Muscle of arm (tissue), 1 donor: ENCODE measurements at regions not wholly inside any gene's neighbourhood (a gene's known extent, or its start where the extent isn't known, plus 50 kb on each side); places are given as distances from the start of the nearest gene placed in this dataset.

Source experiments
- DNase-seq: peaks from one replicate; pipeline ENCODE4 v3.0.0-alpha.2; 2013

DNA sequence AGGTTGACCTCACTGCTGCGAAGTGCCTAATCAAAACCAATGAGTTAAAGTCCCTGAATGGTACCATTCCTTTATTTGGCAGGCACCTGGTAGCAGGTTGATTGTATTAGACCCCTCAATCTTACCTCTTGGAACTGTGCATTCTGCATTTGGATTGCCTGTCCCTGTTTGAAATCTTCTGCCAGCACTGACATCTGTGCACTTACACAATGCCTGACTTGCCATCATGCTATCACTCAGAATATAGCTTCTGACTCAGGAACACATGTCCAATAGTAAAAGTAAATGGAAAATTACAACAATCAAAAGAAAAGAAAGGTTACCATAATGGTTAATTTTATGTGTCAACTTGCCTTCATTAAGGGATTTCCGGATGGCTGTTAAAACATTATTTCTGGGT lies 366.0 kb upstream of the PDGFD start:
- no peak for DNase-seq

DNA sequence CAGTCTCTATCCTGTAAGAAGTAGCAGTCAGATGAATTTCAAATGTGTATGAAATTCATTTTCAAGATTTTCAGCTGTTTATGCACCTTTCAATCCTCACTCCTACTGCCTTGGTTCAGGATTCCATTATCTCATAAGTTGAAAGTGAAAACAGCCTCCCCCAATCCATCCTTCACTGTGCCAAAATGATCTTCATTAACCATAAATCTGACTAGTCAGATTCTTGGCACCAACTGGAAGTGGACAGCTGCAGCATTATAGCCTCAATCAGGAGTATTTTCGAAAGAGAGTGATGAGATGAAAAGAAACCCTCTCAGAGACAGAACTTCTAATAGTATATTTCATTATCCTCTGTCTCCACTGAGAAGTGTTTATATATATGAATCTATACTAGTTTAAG lies 365.3 kb upstream of the PDGFD start:
- DNase-seq = peak; percentile 87

DNA sequence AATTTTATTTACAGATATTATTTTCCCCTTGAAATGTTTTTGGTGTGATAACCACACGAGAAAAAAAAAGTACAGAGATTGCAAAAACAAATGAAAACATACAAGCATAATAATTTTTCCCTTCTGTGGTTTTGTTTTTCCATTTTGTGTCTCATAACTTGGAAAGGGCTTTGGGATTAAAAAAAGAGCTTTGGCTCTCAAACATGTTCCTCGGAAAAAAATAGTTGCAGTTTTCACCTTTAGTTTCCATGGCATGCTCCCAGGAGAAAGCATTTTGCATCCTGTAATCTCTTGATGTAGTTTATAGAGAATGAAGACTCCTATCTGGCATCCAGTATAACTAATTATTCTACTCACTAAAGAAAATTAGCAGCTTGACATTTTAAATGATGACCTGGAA lies 362.1 kb upstream of the PDGFD start:
- DNase-seq = peak; percentile 65

DNA sequence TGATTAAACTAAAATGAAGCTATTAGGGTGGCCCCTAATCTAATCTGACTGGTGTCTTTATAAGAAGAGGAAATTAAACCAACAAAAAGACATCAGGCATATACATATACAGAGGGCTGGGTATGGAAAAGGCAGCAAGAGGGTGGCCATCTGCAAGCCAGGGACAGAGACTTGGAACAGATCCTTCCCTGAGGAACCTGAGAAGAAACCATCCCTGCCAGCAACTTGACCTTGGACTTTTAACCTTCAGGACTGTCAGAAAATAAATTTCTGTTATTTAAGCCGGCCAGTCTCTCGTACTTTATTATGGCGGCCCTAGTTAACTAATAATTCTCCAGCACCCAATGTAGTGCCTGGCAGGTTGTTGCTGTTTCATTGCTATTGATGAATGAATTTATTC lies 361.5 kb upstream of the PDGFD start:
- no peak for DNase-seq

DNA sequence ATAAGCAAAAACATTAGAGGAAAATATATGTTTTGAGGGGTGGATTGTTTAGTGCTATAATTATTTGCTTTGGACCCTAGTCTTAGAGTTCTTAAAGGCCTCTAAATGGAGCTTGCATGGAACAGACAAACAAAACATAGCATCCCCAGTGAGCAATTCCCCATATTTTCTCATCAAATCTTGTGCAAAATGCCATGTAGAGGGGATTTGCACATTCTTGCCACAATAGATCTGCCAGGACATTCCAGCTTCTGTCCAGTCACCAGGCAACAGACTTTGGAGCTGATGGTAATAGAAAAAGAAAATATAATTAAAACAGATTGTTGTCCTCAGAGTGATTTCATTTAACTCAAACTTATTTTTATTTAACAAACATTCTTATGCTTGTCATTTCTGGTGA lies 360.3 kb upstream of the PDGFD start:
- DNase-seq = no peak

DNA sequence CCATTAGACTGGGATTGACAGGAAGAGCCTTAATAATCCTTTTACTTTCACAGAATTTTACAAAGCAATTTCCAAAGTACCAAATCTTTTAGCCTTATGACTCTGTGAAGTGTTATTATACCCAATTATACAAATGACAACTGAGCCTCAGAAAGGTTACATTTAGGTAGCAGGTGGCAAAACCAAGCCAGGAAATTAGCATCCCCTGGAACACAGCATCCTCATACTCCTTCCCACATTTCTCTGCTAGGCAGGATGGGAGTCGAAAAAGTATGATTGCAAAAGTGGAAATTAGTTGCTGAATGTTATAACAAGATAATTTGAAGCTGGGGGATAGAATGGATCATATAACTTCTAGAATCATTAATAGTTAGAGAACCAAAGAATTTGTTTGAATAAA lies 359.7 kb upstream of the PDGFD start:
- no peak for DNase-seq

DNA sequence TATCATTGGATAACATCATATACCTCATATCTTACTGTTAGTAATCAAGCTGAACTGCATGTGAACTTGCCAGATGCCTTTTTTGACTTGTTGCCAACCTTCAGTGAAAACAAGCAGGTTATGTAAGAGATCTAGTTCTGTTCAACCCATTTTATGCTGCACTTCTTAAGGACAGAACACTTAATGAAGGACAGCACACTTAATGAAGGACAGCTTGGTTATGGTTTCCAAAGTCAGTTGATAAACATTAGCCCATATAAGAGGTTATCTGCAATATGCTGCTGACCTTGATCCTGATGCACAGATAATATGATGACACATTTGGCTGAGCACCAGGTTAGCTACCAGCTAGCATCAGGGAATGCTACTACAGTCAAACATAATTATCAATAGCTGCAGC lies 358.7 kb upstream of the PDGFD start:
- DNase-seq = no peak

DNA sequence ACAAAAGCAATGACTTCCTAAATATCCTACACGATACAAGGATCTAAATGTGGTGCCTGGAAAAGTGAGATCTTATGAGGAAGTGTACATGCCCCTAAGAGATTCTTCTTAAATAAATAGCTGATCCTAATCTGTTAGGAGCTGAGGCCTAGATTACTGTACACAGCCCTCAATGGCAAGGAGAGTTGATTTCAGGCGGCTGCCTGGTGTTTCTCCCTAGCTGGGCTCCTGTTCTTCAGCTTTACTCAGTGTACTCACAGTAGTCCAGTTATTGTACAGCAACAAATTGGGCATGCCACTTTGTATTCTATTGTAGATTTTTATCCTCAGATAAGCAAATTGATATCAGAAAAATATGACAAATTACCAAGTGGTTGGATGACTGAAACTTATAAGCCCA lies 358.2 kb upstream of the PDGFD start:
- DNase-seq = no peak

DNA sequence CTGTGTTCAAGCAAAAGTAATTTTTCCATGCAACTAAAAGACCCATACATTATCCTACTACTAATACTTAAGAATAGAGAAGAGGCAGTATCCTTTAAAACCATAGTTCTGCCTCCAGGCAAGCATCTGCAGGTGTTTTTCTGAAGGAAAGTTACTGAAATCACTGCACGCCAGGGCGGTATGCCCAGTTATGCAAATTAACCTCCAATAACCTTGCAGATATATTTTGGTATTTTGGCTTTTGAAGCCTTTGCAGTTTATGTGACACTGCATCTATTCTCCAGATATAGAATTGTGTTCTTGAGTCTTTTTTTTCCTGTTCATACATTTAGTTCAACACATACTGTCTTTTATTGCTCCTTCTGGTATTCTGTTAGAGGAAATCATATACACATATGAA lies 346.2 kb upstream of the PDGFD start:
- DNase-seq = no peak

DNA sequence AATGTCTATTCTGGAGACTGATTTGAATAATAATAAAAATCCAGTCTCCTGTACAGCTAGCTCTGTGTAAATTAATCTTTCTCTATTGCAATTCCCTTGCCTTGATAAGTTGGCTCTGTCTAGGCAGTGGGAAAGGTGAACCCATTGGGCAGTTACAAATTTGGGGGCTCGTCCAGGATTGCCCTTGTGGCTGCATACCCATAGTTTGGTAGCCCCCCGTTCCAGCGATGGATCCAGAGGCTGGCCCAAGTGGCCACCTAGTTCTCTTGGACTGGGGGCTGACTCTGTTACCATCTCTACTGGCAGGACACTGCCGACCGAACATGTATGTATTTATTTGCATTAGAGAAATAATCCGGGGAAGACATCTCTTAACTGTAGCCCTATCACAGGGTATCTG lies 326.2 kb upstream of the PDGFD start:
- DNase-seq = no peak

DNA sequence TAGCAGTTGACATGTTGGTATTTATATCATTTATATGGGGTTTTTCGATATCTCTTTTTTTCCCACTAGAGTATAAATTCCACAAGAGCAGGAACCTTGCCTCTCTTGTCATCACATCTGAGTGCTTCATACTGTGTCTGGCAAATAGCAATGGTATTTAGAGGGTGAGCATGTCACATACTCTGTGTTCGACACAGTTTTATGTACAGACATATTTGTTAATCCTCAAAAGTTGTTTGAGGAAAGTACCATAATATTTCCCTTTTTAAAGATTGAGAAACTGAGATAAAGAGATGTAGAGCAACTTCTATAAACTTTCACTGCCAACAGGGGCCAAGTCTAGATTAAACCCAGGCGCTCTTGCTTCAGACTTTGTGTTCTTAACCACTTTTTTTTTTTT lies 324.6 kb upstream of the PDGFD start:
- DNase-seq = no peak

DNA sequence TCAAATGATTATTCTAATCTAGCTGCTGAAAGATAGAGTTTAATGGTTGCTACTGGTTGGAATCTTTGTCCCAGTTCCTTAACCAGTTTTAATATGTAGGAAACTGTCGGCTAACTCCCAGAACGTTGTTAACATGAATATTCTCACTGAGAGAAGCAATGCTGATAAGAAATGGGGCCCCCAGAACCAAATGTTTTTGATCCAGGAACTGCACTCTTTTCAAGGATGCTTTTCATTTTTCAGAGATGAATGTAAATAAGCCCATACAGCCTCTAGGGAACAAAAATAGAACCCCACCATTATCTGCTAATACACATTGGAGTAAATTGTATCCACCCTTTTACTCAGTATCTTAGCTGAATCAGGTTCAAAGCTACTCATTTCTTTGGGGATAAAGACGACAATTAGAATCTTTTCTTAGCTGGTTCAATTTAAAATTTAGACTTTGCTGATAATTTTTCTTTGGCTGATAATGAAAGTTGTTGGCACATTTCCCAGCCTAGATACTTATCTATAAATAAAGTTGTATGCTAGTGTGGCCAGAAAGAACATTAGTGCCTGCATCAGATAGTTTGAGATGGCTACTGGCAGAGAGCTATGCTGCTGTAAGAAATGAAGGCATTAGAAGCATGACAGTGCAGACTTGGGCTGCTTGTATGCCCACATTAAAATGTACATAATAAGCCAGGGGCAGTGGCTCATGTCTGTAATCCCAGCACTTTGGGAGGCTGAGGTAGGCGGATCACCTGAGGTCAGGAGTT lies 323.3 kb upstream of the PDGFD start:
- no peak for DNase-seq

DNA sequence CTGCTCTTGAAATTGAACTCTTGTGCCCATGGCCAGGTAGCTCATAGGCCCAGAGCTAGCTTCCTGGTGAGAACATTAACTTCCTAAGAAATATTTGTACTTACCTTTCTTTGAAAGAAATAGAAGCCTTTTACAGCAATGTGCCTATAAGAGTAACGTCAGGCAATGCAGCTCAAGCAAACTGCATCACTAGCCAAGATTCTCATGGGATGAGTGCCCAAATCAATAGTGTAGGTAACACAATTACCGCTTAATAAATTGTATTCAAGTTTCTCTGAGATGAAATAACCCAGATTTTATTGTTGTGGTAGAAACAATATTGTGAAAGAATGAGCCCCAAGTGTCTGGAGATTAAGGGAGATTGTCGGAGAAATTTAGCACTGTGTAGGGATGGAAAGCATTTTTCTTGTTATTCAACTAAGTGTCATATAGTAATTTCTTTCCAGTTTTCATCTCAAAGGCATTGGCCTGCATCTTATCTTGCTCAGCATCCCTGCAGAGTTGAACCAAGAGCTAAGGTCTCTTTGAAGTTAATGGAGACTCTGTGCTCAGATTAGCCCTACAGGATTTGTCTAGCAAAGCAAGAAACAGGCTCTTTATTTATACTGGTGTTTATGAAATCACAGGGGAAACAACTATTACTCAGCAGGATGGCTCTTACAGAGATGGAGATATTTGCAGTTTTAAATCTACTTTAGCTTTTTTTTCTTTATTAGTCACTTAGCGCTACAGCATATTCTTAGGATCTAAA lies 321.0 kb upstream of the PDGFD start:
- no peak for DNase-seq

DNA sequence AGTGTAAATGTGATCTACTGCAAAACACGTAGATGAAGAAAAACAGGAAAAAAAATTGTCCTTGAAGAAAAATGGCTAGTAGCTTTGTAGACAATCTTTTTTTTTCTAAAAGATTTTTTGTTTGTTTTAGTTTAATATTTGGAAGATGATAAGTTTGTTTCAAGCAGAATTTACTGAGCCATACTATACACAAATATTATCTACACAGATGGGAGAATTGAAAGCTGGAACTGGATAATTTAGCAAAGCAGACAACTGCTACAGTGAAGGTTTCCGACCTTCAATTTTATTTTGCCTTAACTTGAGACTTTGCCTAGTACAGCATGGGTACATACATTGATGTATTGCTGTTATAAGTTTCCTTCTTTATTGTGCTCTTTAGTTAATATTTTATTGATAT lies 313.0 kb upstream of the PDGFD start:
- DNase-seq = no peak

DNA sequence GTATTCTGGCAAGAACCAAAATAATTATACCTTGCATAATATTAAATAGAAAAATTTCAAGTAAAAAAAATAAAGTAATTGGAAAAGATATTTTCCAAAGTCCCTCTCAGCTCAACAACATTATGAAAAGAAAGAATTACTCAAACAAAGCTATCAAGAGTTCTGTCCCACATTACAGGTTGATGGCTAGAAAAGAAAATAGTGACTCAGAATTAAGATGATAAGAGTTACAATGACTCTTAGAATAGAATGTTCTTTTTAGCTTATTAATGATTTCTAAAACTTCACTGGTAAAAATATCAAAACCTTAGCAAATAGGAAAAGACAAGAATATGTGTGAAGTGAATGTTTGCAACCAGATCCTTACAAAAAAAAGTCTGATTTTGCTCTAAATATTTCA lies 312.5 kb upstream of the PDGFD start:
- no peak for DNase-seq

DNA sequence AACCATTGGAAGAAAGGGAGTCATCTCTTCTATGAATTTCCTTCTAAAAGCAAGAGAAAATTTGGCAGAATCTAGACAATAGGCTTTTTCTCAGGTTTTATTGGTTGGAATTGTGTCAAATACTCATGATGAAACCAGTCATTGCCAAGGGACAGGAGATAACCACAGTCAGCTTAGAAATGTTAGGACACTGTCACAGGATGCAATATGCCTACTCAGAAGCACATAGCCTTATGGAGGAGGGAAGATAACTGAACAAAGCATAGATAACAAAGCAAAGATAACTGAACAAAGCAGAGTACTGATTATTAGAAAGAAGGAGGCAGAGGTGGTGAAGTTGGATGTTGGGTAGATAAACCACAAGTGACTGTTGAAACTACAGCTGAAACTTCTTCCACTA lies 303.5 kb upstream of the PDGFD start:
- no peak for DNase-seq

DNA sequence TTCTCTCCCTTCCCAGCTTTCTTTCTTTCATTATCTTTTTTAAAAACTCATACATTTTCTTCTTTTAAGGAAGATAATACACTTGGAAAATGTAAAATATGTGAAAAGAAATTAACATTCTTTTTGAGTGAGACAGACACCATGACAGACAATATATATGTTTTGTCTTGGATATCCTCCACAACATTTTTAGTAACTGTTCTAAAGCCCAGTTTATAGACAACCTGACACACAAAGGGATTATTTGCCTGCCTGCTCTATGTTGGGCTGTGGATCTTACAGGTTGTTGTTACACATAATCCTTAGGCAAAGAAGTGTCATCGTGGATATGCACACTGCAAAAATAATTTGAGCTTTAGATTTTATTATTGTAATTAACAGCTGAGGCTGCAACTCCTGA lies 301.4 kb upstream of the PDGFD start:
- DNase-seq = peak; percentile 41

DNA sequence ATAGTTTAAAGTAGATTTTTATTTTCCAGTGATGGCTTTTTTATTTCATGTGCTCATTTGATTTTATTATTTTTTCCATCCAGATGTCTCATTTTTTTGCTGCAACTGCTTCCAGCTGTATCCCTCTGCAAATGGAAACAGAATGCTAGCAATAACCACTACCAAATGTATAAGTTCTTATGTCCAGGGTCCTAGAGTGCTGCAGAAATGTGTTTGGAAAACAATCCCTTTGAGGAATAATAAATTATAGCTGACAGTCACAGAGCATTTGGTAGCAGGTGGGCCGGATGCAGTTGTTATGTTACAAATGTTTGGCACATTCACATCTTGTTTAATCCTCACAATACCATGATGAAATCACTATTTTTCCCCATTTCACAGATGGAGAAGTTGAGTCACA lies 300.7 kb upstream of the PDGFD start:
- peak; percentile 70 for DNase-seq

DNA sequence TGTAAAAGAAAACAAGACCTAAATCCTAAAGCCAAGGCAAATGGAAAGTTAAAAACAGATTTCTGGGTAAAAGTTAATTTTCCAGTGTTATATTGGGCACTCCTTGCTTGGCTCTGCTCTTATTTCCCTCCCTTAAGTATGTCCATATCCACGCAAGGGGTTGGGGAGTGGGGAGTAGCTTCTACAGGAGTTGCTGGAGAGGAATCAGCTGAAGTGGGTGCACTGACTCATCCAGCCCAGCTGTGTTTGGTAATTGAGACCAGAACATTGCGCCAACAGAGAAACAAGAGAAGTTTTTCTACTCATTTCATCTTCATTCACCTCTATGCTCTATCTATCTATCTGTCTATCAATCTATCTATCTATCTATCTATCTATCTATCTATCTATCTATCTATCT lies 298.4 kb upstream of the PDGFD start:
- DNase-seq = peak; percentile 44

DNA sequence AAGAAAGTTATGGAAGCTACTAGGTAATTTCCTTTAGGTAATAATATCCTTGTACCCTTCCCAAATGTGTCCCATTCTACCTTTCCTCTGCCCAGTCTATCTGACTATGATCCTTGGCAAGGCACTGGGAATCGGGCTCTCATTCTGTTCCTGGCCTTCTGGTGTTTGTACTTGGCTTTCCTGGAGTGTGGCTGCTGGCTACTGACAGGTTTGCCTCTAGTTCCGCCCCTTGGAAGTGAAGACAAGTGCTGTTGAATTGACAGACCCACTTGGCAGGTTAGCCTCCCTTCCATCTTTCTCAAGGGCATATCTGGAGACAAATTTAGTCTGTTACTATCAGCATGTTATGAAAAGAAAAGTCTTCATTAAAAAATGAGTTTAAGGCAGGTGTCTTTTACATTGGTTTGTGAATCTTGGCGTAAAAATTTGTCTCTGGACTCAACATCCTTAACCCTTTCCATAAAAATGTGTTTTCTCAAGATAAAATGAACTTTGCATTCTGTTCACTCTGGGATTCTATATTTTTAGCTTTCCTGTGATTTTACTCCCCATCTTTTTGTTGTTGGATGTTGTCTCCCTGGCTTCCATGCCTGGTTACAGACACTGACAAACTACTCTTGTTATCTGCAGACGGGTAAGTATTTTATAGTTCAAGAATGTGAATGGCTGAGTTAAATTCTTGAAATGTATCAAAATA lies 287.4 kb upstream of the PDGFD start:
- peak; percentile 50 for DNase-seq

DNA sequence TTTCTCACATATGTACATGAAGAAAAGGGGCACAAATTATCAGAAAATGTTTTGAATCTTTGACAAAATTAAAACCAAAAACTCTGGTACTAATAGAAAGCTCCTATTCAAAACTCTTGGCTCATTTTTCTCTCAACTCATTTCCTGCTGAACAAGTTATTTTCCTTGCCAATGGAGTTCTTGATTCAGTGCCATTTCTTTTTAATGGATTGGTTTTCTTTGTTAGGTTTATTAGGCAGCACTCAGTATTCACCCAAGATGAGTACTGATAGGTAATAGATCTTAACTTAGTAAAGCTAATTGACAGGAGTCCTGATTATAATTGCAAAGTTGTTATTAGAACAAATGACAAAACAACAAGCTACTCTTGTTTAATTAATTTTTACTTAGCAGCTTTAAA lies 279.4 kb upstream of the PDGFD start:
- DNase-seq = no peak

DNA sequence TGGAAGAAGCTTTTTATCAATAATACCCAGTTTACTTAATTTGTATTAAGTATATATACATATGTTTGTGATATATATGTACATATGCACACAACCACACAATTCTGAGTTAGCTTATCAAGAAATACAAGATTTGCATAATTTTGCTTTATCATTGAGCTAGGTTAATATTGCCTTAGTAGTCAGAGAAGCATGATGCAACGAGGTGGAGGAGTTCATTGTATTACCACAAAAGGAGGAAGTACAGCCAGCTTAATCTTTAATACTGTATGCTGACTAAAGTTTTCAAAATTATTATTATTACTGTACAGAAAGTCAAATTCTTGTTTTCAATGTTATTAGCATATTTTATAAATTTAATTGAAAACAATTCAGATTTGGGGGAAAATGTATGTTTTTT lies 278.4 kb upstream of the PDGFD start:
- DNase-seq = no peak

DNA sequence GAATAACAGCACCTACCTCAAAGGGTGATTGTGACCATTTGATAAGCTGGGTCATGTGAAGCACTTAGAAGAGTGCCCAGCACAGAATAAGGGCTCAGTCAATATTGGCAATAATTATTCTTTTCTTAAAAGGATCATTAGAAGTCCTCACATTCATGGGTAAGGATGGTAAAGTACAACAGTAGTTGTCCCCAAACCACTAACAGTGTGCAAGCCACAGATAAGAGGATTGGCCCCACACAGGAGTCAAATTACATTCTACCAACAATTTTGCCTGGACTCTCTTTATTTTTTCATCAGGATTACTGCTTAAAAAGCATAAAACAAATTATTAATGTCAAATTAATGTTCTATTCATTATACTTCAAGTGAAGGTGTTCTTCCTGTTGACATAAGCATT lies 271.5 kb upstream of the PDGFD start:
- no peak for DNase-seq
